Endothelial cell of umbilical vein (primary cell): ENCODE measurements at regions not wholly inside any gene's neighbourhood (a gene's known extent, or its start where the extent isn't known, plus 50 kb on each side); places are given as distances from the start of the nearest gene placed in this dataset.

ENCODE experiments used
- BruUV-seq: library from RNA; stranded (reverse); fragments of 400-500 nt; replicated peaks from 2 replicates; lab custom pipeline; 2021; lab: Mats Ljungman, UMichigan
- CTCF ChIA-PET: fragments of 300-600, 350-600 bp; sonication (Branson Sonifier 250); formaldehyde crosslinking; loops from one replicate; lab custom pipeline; 2021; ENCODE audit warnings: antibody characterized with exemption, inconsistent platforms; lab: Charles Lee
- POLR2A ChIA-PET: fragments of 300-600, 350-600 bp; sonication (Branson Sonifier 250); formaldehyde crosslinking; loops from one replicate; lab custom pipeline; 2021; ENCODE audit warnings: antibody characterized with exemption, inconsistent platforms; lab: Charles Lee
- DNase-seq: peaks from one replicate; pipeline ENCODE4 v3.0.0-alpha.2; 2011; ENCODE audit warnings: low read depth, low spot score
- FAIRE-seq: peaks from 2 replicates; lab custom pipeline; 2011; peaks lifted over from hg19 to GRCh38; lab: Jason Lieb, UNC
- H2AFZ ChIP-seq: 2 replicates; pipeline ENCODE4 v1.6.0; 2012; ENCODE audit warnings: low read depth, low read length, control low read depth, inconsistent platforms
- H3K27ac ChIP-seq: 2 replicates; pipeline ENCODE4 v1.5.1; 2011; ENCODE audit warnings: low read depth, mild to moderate bottlenecking, control low read depth, low read length, moderate library complexity; ENCODE audit not compliant: insufficient read depth
- H3K27me3 ChIP-seq, 2 experiments: 2 replicates each; pipeline versions ENCODE4 v1.6.0 to v1.6.1; 2011; ENCODE audit warnings: low read length in 2 of 2, mixed read lengths in 1 of 2; ENCODE audit not compliant: control insufficient read depth in 2 of 2, insufficient read depth in 2 of 2
- H3K36me3 ChIP-seq, 2 experiments: 2 replicates in 1 of 2; 3 replicates in 1 of 2; pipeline ENCODE4 v1.5.1; 2011; ENCODE audit warnings: low read length in 2 of 2, mild to moderate bottlenecking in 1 of 2, moderate library complexity in 1 of 2; ENCODE audit not compliant: control insufficient read depth in 2 of 2, insufficient read depth in 2 of 2; ENCODE audit errors: extremely low read depth in 1 of 2
- H3K4me1 ChIP-seq: 3 replicates; pipeline ENCODE4 v1.5.1; 2011; ENCODE audit warnings: mild to moderate bottlenecking, low read length; ENCODE audit not compliant: control insufficient read depth, insufficient read depth; ENCODE audit errors: extremely low read depth
- H3K4me2 ChIP-seq: 2 replicates; pipeline ENCODE4 v1.6.1; 2011; ENCODE audit warnings: low read length, control low read depth, mixed read lengths; ENCODE audit not compliant: insufficient read depth
- H3K4me3 ChIP-seq, 3 experiments: fragments of 200-600 bp in 1 of 3; sonication (generic), shearing (Covaris generic) in 1 of 3; replicated peaks in 1 of 3; 2 replicates each; pipeline ENCODE4 v1.5.1; 2011 to 2016; ENCODE audit warnings: control low read depth in 3 of 3, low read length in 3 of 3, mild to moderate bottlenecking in 2 of 3, inconsistent platforms in 1 of 3, low read depth in 1 of 3, moderate library complexity in 1 of 3; ENCODE audit not compliant: insufficient read depth in 1 of 3
- H3K79me2 ChIP-seq: 2 replicates; pipeline ENCODE4 v1.6.0; 2012; ENCODE audit warnings: low read length, inconsistent platforms; ENCODE audit not compliant: control insufficient read depth, insufficient read depth
- H3K9ac ChIP-seq: replicated peaks from 2 replicates; pipeline ENCODE3; 2011; ENCODE audit warnings: low read length, control low read depth; ENCODE audit not compliant: insufficient read depth; ENCODE audit errors: extremely low read depth
- H3K9me1 ChIP-seq: replicated peaks from 3 replicates; pipeline ENCODE4 v1.6.0; 2011; ENCODE audit warnings: mild to moderate bottlenecking, low read length; ENCODE audit not compliant: control insufficient read depth, insufficient read depth; ENCODE audit errors: extremely low read depth
- H3K9me3 ChIP-seq: replicated peaks from 2 replicates; pipeline ENCODE4 v1.5.1; 2012; ENCODE audit warnings: low read length, inconsistent platforms; ENCODE audit not compliant: control insufficient read depth, insufficient read depth
- H4K20me1 ChIP-seq: replicated peaks from 2 replicates; pipeline ENCODE3; 2011; ENCODE audit warnings: mild to moderate bottlenecking, low read length; ENCODE audit not compliant: control insufficient read depth, insufficient read depth; ENCODE audit errors: extremely low read depth
- EZH2 ChIP-seq: IDR thresholded peaks from 2 replicates; pipeline ENCODE4 v1.6.1; 2012; ENCODE audit warnings: borderline replicate concordance, low read depth, mild to moderate bottlenecking, moderate library complexity, low read length, inconsistent platforms; ENCODE audit not compliant: severe bottlenecking
- FOS ChIP-seq: IDR thresholded peaks from 2 replicates; pipeline ENCODE4 v1.6.1; 2011; ENCODE audit warnings: mild to moderate bottlenecking, low read length, moderate library complexity, borderline replicate concordance; ENCODE audit not compliant: insufficient read depth
- GATA2 ChIP-seq: IDR thresholded peaks from 2 replicates; pipeline ENCODE4 v1.7.0; 2011; ENCODE audit warnings: low read depth, mild to moderate bottlenecking, moderate library complexity, mixed read lengths, low read length; ENCODE audit not compliant: insufficient read length, insufficient read depth
- JUN ChIP-seq: IDR thresholded peaks from 2 replicates; pipeline ENCODE4 v1.6.1; 2011; ENCODE audit warnings: borderline replicate concordance, low read depth; ENCODE audit not compliant: insufficient read length, insufficient read depth
- POLR2A ChIP-seq: IDR thresholded peaks from 2 replicates; pipeline ENCODE4 v1.6.1; 2012; ENCODE audit warnings: low read depth, mild to moderate bottlenecking, control low read depth, low read length
- POLR2AphosphoS5 ChIP-seq: IDR thresholded peaks from 2 replicates; pipeline ENCODE4 v1.6.1; 2012; ENCODE audit warnings: low read depth, mild to moderate bottlenecking, control low read depth, low read length, moderate library complexity; ENCODE audit not compliant: insufficient read depth
- dilution Hi-C: fragments of 300-500 bp; cut with MboI; formaldehyde crosslinking; loops from one replicate; pipeline ENCODE4 v1.15.0; 2019; ENCODE audit warnings: low sequenced_read_pairs; ENCODE audit not compliant: extremely low pct_ligation_motif_present
- intact Hi-C: fragments of 100-400 bp; cut with micrococcal nuclease; formaldehyde crosslinking; loops from one replicate; pipeline ENCODE4 v1.10.0; 2022
- TF ChIP-seq, protein P1 (sequence below), 2 donors: IDR thresholded peaks; 1 replicate in 1 of 2; 2 replicates in 1 of 2; pipeline ENCODE4 v1.5.1; 2011; ENCODE audit warnings: low read length in 2 of 2, mild to moderate bottlenecking in 2 of 2, moderate library complexity in 2 of 2, control low read depth in 1 of 2, inconsistent platforms in 1 of 2, low read depth in 1 of 2; ENCODE audit not compliant: insufficient read depth in 1 of 2; ENCODE audit errors: extremely low read depth in 1 of 2

- H3K79me2 ChIP-seq: no peaks in the 10 kb centered on the region
- no peak overlapping the region for H3K4me3 ChIP-seq
- FAIRE-seq: no peak
- H2AFZ ChIP-seq: no peak overlapping the region
- ChIA-PET POLR2A (no interaction called here), CTCF (interaction anchor here (0.7 to 6.0 kb wide), 5 partner anchors 9 to 59 kb away, joined by 3 to 30 read pairs (median 3); no protein-coding TSS in a partner anchor)
- DNase-seq: no peak
- H3K4me1 ChIP-seq: peaks cover 7% of the 10 kb centered on the region
- H4K20me1 ChIP-seq: no peaks in the 10 kb centered on the region
- no peak overlapping the region for H3K9ac ChIP-seq
- no peak overlapping the region for H3K4me2 ChIP-seq
- no TSS peak for BruUV-seq
- no peaks in the 10 kb centered on the region for H3K9me1 ChIP-seq
- H3K36me3 ChIP-seq: no peaks in the 10 kb centered on the region
- no peaks in the 10 kb centered on the region for H3K9me3 ChIP-seq
- TF ChIP-seq EZH2: no peak
- TF ChIP-seq POLR2A: no peak
- TF ChIP-seq JUN: no peak
- intact Hi-C loops: no loop called here
- dilution Hi-C loops: no loop called here
- no peak overlapping the region for H3K27ac ChIP-seq
- H3K27me3 ChIP-seq: peaks cover 0 to 4% of the 10 kb centered on the region in 2 experiments
Observed at GRCh38 chr15:70151462-70151861, 53.7 kb upstream of the TLE3 start.

DNA sequence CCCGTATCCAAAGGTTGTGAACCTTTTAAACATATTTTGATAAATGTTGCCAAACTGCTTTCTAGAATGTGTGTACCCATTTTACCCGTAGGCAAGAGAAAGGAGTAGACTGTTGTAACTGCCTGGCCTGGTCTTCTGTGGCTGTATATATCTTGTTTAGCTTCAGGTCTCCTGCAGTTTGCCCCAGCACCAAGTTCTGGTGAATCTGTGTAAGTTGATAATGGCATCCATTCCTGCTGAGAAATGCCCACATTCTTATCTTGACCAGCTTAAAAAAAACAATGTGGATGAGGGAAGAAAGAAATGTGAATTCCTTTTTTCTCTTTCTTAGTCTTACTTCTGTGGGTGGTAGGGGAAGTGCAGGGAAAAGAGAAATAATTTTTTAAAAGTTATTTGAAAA is 53.3 kb upstream of the TLE3 start:
- no peak overlapping the region for H3K27ac ChIP-seq
- no peaks in the 10 kb centered on the region for H4K20me1 ChIP-seq
- H3K9me3 ChIP-seq: no peaks in the 10 kb centered on the region
- peaks cover 0 to 4% of the 10 kb centered on the region in 2 experiments for H3K27me3 ChIP-seq
- no peak overlapping the region for H3K9ac ChIP-seq
- no TSS peak for BruUV-seq
- H3K4me3 ChIP-seq: no peak overlapping the region
- no peak overlapping the region for H3K4me2 ChIP-seq
- DNase-seq: no peak
- H3K36me3 ChIP-seq: no peaks in the 10 kb centered on the region
- CTCF ChIA-PET: no interaction called here
- no peak overlapping the region for H2AFZ ChIP-seq
- dilution Hi-C loops (no loop called here), intact Hi-C loops (no loop called here)
- FAIRE-seq: no peak
- TF ChIP-seq GATA2 (no peak), POLR2A (no peak), EZH2 (no peak), POLR2AphosphoS5 (no peak), JUN (no peak), FOS (no peak)
- TF ChIP-seq, protein P1, sequence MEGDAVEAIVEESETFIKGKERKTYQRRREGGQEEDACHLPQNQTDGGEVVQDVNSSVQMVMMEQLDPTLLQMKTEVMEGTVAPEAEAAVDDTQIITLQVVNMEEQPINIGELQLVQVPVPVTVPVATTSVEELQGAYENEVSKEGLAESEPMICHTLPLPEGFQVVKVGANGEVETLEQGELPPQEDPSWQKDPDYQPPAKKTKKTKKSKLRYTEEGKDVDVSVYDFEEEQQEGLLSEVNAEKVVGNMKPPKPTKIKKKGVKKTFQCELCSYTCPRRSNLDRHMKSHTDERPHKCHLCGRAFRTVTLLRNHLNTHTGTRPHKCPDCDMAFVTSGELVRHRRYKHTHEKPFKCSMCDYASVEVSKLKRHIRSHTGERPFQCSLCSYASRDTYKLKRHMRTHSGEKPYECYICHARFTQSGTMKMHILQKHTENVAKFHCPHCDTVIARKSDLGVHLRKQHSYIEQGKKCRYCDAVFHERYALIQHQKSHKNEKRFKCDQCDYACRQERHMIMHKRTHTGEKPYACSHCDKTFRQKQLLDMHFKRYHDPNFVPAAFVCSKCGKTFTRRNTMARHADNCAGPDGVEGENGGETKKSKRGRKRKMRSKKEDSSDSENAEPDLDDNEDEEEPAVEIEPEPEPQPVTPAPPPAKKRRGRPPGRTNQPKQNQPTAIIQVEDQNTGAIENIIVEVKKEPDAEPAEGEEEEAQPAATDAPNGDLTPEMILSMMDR (IDR thresholded peaks at IDR 0.05; ENCODE audit: extremely low read depth in 1 of 2, insufficient read depth in 1 of 2, low read depth in 1 of 2, low read length in 2 of 2): no peak
- peaks cover 7% of the 10 kb centered on the region for H3K4me1 ChIP-seq
- POLR2A ChIA-PET: no interaction called here
- H3K79me2 ChIP-seq: no peaks in the 10 kb centered on the region
- no peaks in the 10 kb centered on the region for H3K9me1 ChIP-seq
